EH (cell line): ENCODE measurements at regions not wholly inside any gene's neighbourhood (a gene's known extent, or its start where the extent isn't known, plus 50 kb on each side); places are given as distances from the start of the nearest gene placed in this dataset.

ENCODE experiments used
- DNase-seq: peaks from one replicate; pipeline ENCODE4 v3.0.0-alpha.2; 2015; ENCODE audit warnings: low read depth

DNA sequence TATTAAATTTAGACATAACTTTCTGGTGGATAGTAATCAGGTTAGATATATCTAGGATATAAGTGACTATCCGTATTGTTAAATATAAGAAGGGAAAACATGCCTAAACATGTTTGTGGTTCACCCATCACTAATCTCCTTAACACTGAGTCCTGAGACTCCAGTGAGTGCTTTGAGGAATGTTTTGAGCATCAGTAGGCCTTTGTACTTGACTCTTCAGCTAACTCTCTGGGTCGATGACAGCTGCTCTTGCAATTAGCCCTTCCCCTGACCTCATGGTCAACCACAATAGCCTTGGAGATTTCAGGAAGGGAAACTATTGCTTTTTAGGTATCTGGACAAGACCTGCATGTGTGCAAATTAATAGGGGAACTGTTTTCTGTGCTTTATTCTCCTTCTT is 716.8 kb downstream of the EPHA4 start:
- DNase-seq: peak; percentile 26

- peak; percentile 10 for DNase-seq
These were observed 715.6 kb downstream of the EPHA4 start for GRCh38 chr2:220856486-220856885.

- DNase-seq: no peak
These were observed 714.7 kb downstream of the EPHA4 start for GRCh38 chr2:220857368-220857767.

DNA sequence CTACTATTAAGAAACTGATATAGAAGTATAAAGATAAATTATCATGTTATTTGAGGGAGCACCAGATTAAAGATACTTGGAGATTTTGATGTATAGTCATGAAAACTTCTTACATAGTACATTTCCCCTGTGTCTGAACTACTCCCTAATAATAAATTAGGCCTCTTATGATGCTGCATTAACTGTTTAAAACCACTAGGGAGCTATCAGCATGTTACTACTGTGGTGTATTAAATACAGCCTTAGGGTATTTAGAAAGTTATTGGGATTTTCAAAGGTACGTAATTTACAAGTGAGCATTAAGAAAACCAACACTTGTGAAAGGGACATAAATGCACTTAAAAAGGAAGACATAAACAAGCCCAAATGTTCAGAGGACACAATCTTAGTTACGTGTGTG is 714.0 kb downstream of the EPHA4 start:
- no peak for DNase-seq

- DNase-seq: no peak
These were observed 700.2 kb downstream of the EPHA4 start for GRCh38 chr2:220871909-220872308.

GRCh38 chr2:220876080-220876824 is 695.9 kb downstream of the EPHA4 start:
- DNase-seq: no peak

DNA sequence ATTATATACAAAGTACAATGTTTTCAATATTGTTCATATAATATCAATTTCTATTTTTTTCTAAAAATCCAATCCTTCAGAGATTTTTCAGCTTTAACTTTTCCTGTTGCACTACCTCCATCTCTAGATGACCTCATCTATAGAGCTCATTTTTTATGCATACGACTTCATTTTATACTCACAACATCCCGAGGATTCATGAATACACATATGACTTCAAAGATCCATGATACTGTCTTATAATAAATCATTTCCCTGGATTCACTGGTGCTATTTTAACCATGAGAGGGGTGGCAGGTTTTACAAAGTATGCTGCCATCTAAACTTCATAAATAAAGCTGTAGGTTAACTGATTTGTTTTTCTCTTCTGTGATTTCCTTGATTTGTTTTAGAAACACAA is 694.6 kb downstream of the EPHA4 start:
- no peak for DNase-seq

DNA sequence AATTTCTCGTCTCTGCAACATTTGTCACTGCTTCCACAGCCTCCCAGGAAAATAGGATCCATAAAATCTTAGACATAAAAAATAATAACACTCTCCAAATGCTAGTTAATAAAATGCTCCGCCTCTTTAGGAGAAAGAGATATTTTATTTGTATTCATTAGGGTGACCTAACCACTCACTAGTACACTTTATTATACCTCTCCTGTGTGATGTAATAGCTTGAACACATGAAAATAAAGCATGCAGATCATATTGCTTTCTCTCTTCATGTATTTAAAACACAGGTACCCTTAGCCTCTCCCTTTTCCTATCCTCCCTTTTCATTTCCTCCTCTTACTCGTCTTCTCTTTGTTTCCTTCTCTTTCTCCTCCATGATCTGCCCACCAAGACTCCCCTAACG is 694.2 kb downstream of the EPHA4 start:
- no peak for DNase-seq

GRCh38 chr2:220880623-220881596 is 691.2 kb downstream of the EPHA4 start:
- DNase-seq: no peak

DNA sequence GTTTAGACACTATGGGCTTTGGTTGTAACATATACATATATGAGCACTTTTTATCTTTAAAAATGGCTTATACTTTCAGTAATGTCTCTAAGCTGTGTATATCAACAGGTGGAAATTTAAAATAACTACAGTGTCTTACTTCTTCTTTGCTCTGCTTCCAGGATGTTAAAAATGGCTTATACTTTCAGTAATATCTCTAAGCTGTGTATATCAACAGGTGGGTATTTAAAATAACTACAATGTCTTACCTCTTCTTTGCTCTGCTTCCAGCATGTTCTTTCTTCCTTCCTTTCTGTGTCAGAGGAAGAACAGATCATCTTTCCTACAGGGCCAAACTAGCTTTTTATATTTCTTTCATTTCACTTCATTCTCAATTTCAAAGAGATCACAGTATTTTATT is 689.6 kb downstream of the EPHA4 start:
- no peak for DNase-seq

DNA sequence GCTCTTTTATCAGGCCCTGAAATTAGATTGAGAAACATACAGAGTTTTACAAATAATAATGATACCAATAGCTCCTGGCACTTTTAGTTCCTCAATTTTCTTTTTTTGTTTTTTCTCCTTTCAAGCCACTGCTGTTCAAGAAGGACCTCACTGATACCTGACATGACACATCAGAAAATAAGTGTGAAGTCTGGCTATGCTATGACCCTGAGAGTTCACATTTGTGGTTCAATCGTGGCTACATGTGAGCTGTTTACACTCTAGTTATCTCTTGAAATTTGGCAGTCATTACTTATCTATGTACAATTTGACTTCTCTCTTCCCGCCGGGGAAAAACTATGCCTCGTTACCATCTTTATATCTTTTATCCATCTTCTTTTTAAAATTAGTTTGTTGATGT is 686.5 kb downstream of the EPHA4 start:
- DNase-seq: no peak

GRCh38 chr2:220887271-220887870 is 684.7 kb downstream of the EPHA4 start:
- DNase-seq: peak; percentile 47

DNA sequence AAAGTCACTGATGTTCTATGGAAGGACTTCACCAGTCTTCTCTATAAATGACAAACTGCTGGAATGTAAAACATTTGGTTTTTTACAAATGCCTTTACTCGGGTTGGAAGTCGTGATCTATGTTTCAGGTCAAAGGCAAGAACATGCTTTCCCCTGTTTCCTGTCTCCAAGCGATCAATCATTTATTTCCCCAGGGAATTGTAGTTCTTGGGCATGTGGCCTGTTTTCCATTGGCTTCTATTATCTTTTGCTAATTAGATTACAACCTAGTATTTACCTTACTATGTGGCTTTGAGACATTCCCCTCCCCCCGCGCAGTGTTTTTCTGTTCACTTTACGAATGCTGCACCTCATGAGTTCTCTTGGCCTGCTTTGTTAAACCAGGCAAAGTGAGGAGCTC is 684.2 kb downstream of the EPHA4 start:
- DNase-seq: no peak

DNA sequence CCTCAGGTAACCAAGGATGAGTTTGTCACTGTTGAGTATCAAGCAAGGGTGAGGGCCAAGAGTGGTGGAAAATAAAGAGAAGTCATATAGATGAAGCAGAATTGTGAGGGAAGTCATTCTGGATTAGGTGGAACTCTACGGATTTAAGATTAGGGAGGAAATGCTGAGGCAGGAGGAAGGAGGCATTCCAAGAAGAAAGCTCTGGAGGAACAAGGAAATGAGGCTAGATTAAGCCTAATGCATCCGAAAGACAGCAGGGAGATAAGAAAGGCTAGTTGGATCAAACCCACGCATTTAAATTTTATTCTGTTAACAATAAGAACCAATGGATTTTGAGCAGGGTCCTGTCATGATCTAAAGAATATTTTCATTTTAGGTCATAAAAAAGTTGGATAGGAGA is 681.2 kb downstream of the EPHA4 start:
- no peak for DNase-seq

- DNase-seq: peak; percentile 91
These were observed 680.7 kb downstream of the EPHA4 start for GRCh38 chr2:220891405-220891804.

GRCh38 chr2:220892018-220892634 is 680.0 kb downstream of the EPHA4 start:
- DNase-seq: no peak

GRCh38 chr2:220893411-220893810 is 678.7 kb downstream of the EPHA4 start:
- peak; percentile 21 for DNase-seq

DNA sequence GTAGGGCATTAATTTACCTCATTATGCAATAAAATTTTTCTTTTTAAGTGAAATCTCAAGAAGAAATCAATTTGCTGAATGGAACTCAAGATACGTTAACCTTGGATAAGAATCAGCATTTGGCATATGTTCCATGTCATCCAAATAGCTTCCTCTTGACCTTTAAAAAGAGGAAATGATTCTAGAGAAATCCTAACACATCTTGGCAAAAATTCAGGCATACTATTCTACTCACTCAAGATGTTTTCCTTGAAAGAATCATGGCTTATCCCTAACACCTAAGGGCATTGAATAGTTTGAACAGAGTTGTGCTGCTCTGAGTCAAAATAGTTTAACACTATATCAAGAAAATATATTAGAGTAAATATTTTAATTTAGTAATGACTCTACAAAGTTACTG is 678.0 kb downstream of the EPHA4 start:
- peak; percentile 75 for DNase-seq

DNA sequence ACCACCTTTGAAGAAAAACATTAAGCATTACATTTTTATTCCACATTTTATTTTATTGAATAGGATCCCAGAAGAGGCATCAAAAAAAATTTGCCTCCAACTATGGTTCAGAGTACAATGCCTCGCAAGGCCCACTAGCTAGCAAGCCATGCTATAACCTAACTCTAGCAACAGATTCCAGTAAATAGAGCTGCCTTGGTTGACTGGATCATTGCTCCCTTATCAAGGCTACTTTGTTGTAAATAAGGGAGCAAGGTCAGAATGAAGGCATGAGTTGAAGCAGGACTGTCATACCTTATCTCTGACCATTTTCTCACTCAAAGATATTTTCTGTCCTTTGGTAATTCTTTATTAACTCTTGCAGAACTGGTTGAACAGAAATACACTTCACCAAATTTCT is 672.6 kb downstream of the EPHA4 start:
- no peak for DNase-seq

DNA sequence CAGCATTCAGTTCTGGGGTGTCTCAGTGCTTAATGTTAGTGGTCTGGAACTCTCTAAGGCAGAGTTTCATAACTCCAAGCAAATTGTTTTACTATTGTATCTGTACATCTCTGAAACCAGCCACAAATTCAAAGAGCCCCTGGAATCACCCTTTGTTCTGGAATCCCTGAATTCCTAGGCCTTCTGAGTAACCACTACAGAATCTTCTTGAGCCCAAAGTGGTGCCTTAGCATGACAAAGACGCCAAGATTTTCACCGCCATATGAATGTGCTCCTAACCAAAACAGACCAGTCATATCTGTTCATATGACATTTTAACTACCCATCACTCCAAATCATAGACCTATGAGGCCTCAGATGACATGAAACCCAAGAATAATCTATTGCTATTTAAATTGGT is 668.1 kb downstream of the EPHA4 start:
- peak; percentile 17 for DNase-seq

DNA sequence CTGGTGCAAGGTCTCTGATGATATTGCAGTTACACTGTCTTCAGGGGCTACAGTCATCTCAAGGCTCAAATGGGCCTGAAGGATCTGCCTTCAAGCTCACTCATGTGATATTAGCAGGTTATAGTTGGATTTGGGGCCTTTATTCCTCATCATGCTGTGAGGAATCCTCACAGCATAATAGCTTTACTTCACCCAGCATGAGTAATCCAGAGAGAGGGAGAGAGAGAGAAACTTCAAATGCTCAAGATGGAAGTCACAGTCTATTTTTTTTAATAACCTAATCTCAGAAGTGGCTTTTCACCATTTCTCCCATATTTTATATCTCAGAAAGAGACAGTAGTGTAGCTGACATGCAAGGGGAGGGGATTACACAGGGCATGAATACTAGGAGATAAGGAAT is 658.7 kb downstream of the EPHA4 start:
- no peak for DNase-seq

DNA sequence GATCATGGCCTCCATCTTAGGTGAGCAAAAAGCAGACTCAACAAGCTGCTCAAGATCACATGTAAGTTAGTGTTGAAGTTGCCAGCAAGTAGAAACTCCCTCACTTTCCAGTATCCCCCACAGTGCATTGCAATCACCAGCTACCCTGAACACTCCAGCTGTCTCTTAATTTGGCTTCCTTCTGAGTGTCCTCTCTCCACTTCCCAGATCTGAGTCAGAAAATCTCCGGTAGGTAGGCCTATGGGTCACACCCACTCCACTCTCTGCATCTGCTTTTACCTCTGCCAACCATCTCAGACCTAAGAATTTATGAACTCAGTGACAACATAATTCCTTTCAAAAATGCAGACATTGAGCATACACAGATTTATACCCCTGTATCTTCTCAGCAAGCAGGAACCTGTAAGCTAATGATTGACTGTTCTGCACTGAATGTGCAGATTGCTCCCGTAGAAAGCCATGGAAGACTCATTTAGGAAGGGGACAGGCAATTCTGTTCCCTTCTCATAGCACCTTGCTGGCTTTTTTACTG is 656.9 kb downstream of the EPHA4 start:
- no peak for DNase-seq
